ENCODE measurements at regions not wholly inside any gene's neighbourhood (a gene's known extent, or its start where the extent isn't known, plus 50 kb on each side); places are given as distances from the start of the nearest gene placed in this dataset.

- no peaks in the 10 kb centered on the region for H3K4me1 ChIP-seq (ENCODE audit: control insufficient read depth, insufficient read depth, low read length)
- no peaks in the 10 kb centered on the region for H3K9me3 ChIP-seq (ENCODE audit: control insufficient read depth, low read length)
- no peak for DNase-seq (ENCODE audit: low read depth)
- no peak overlapping the region for H3K9ac ChIP-seq (ENCODE audit: low read length)
- H3K36me3 ChIP-seq (ENCODE audit: control insufficient read depth, insufficient read depth, low read length, severe bottlenecking): no peaks in the 10 kb centered on the region
- no peaks in the 10 kb centered on the region for H3K27me3 ChIP-seq (replicated peaks; ENCODE audit: control insufficient read depth, insufficient read depth, low read length)
- no peak overlapping the region for H3K4me3 ChIP-seq (ENCODE audit: low read length)
These were observed 179.9 kb downstream of the IRS1 start for GRCh38 chr2:226619707-226620106.

- H3K4me3 ChIP-seq (ENCODE audit: low read length): no peak overlapping the region
- H3K9ac ChIP-seq (ENCODE audit: low read length): no peak overlapping the region
- no peaks in the 10 kb centered on the region for H3K27me3 ChIP-seq (replicated peaks; ENCODE audit: control insufficient read depth, insufficient read depth, low read length)
- H3K4me1 ChIP-seq (ENCODE audit: control insufficient read depth, insufficient read depth, low read length): no peaks in the 10 kb centered on the region
- no peaks in the 10 kb centered on the region for H3K9me3 ChIP-seq (ENCODE audit: control insufficient read depth, low read length)
- no peaks in the 10 kb centered on the region for H3K36me3 ChIP-seq (ENCODE audit: control insufficient read depth, insufficient read depth, low read length, severe bottlenecking)
- DNase-seq (ENCODE audit: low read depth): peak; percentile 83
These were observed 180.6 kb downstream of the IRS1 start for GRCh38 chr2:226618875-226619605.

- no peaks in the 10 kb centered on the region for H3K36me3 ChIP-seq (ENCODE audit: control insufficient read depth, insufficient read depth, low read length, severe bottlenecking)
- no peak overlapping the region for H3K9ac ChIP-seq (ENCODE audit: low read length)
- no peaks in the 10 kb centered on the region for H3K4me1 ChIP-seq (ENCODE audit: control insufficient read depth, insufficient read depth, low read length)
- H3K9me3 ChIP-seq (ENCODE audit: control insufficient read depth, low read length): no peaks in the 10 kb centered on the region
- no peak for DNase-seq (ENCODE audit: low read depth)
- H3K27me3 ChIP-seq (replicated peaks; ENCODE audit: control insufficient read depth, insufficient read depth, low read length): no peaks in the 10 kb centered on the region
- no peak overlapping the region for H3K4me3 ChIP-seq (ENCODE audit: low read length)
These were observed 181.1 kb downstream of the IRS1 start for GRCh38 chr2:226618544-226618874.

GRCh38 chr2:226615891-226616290, 183.7 kb downstream of the IRS1 start:
- no peaks in the 10 kb centered on the region for H3K36me3 ChIP-seq (ENCODE audit: control insufficient read depth, insufficient read depth, low read length, severe bottlenecking)

GRCh38 chr2:226611944-226612318, 187.7 kb downstream of the IRS1 start:
- Histone ChIP-seq H3K4me1 (ENCODE audit: control insufficient read depth, insufficient read depth, low read length) (peaks cover 4% of the 10 kb centered on the region), H3K9ac (ENCODE audit: low read length) (no peak overlapping the region), H3K4me3 (ENCODE audit: low read length) (no peak overlapping the region), H3K27me3 (replicated peaks; ENCODE audit: control insufficient read depth, insufficient read depth, low read length) (no peaks in the 10 kb centered on the region), H3K36me3 (ENCODE audit: control insufficient read depth, insufficient read depth, low read length, severe bottlenecking) (no peaks in the 10 kb centered on the region), H3K9me3 (ENCODE audit: control insufficient read depth, low read length) (no peaks in the 10 kb centered on the region)
- peak; percentile 51 for DNase-seq (ENCODE audit: low read depth)

More at GRCh38 chr2:226615891-226616290, 183.7 kb downstream of the IRS1 start:
- no peaks in the 10 kb centered on the region for H3K4me1 ChIP-seq (ENCODE audit: control insufficient read depth, insufficient read depth, low read length)
- H3K9ac ChIP-seq (ENCODE audit: low read length): no peak overlapping the region
- no peak for DNase-seq (ENCODE audit: low read depth)
- H3K27me3 ChIP-seq (replicated peaks; ENCODE audit: control insufficient read depth, insufficient read depth, low read length): no peaks in the 10 kb centered on the region
- H3K9me3 ChIP-seq (ENCODE audit: control insufficient read depth, low read length): no peaks in the 10 kb centered on the region
- H3K4me3 ChIP-seq (ENCODE audit: low read length): no peak overlapping the region

GRCh38 chr2:226611196-226611943, 188.2 kb downstream of the IRS1 start:
- H3K9me3 ChIP-seq (ENCODE audit: control insufficient read depth, low read length): no peaks in the 10 kb centered on the region
- peaks cover 4% of the 10 kb centered on the region for H3K4me1 ChIP-seq (ENCODE audit: control insufficient read depth, insufficient read depth, low read length)
- no peak for DNase-seq (ENCODE audit: low read depth)
- no peak overlapping the region for H3K9ac ChIP-seq (ENCODE audit: low read length)
- H3K27me3 ChIP-seq (replicated peaks; ENCODE audit: control insufficient read depth, insufficient read depth, low read length): no peaks in the 10 kb centered on the region
- no peaks in the 10 kb centered on the region for H3K36me3 ChIP-seq (ENCODE audit: control insufficient read depth, insufficient read depth, low read length, severe bottlenecking)
- no peak overlapping the region for H3K4me3 ChIP-seq (ENCODE audit: low read length)

GRCh38 chr2:226609366-226609765, 190.3 kb downstream of the IRS1 start:
- no peak overlapping the region for H3K4me3 ChIP-seq (ENCODE audit: low read length)
- peak; percentile 42 for DNase-seq (ENCODE audit: low read depth)
- H3K27me3 ChIP-seq (replicated peaks; ENCODE audit: control insufficient read depth, insufficient read depth, low read length): no peaks in the 10 kb centered on the region
- H3K9me3 ChIP-seq (ENCODE audit: control insufficient read depth, low read length): no peaks in the 10 kb centered on the region
- peaks cover 4% of the 10 kb centered on the region for H3K4me1 ChIP-seq (ENCODE audit: control insufficient read depth, insufficient read depth, low read length)
- no peaks in the 10 kb centered on the region for H3K36me3 ChIP-seq (ENCODE audit: control insufficient read depth, insufficient read depth, low read length, severe bottlenecking)
- H3K9ac ChIP-seq (ENCODE audit: low read length): no peak overlapping the region

GRCh38 chr2:226608451-226608850, 191.2 kb downstream of the IRS1 start:
- Histone ChIP-seq H3K4me3 (ENCODE audit: low read length) (no peak overlapping the region), H3K36me3 (ENCODE audit: control insufficient read depth, insufficient read depth, low read length, severe bottlenecking) (no peaks in the 10 kb centered on the region), H3K4me1 (ENCODE audit: control insufficient read depth, insufficient read depth, low read length) (peaks cover 4% of the 10 kb centered on the region), H3K27me3 (replicated peaks; ENCODE audit: control insufficient read depth, insufficient read depth, low read length) (no peaks in the 10 kb centered on the region), H3K9ac (ENCODE audit: low read length) (no peak overlapping the region), H3K9me3 (ENCODE audit: control insufficient read depth, low read length) (no peaks in the 10 kb centered on the region)
- DNase-seq (ENCODE audit: low read depth): no peak

GRCh38 chr2:226607379-226607778, 192.2 kb downstream of the IRS1 start:
- Histone ChIP-seq H3K27me3 (replicated peaks; ENCODE audit: control insufficient read depth, insufficient read depth, low read length) (no peaks in the 10 kb centered on the region), H3K4me1 (ENCODE audit: control insufficient read depth, insufficient read depth, low read length) (peaks cover 4% of the 10 kb centered on the region), H3K9ac (ENCODE audit: low read length) (no peak overlapping the region), H3K36me3 (ENCODE audit: control insufficient read depth, insufficient read depth, low read length, severe bottlenecking) (no peaks in the 10 kb centered on the region), H3K9me3 (ENCODE audit: control insufficient read depth, low read length) (no peaks in the 10 kb centered on the region), H3K4me3 (ENCODE audit: low read length) (no peak overlapping the region)
- DNase-seq (ENCODE audit: low read depth): no peak

- Histone ChIP-seq H3K9ac (ENCODE audit: low read length) (no peak overlapping the region), H3K36me3 (ENCODE audit: control insufficient read depth, insufficient read depth, low read length, severe bottlenecking) (no peaks in the 10 kb centered on the region), H3K4me1 (ENCODE audit: control insufficient read depth, insufficient read depth, low read length) (peaks cover 7% of the 10 kb centered on the region), H3K27me3 (replicated peaks; ENCODE audit: control insufficient read depth, insufficient read depth, low read length) (no peaks in the 10 kb centered on the region), H3K9me3 (ENCODE audit: control insufficient read depth, low read length) (no peaks in the 10 kb centered on the region), H3K4me3 (ENCODE audit: low read length) (no peak overlapping the region)
- no peak for DNase-seq (ENCODE audit: low read depth)
These were observed 194.0 kb downstream of the IRS1 start for GRCh38 chr2:226605642-226606041.

GRCh38 chr2:226603606-226604005, 196.0 kb downstream of the IRS1 start:
- Histone ChIP-seq H3K4me3 (ENCODE audit: low read length) (no peak overlapping the region), H3K9ac (ENCODE audit: low read length) (no peak overlapping the region), H3K9me3 (ENCODE audit: control insufficient read depth, low read length) (no peaks in the 10 kb centered on the region), H3K4me1 (ENCODE audit: control insufficient read depth, insufficient read depth, low read length) (peaks cover 12% of the 10 kb centered on the region), H3K36me3 (ENCODE audit: control insufficient read depth, insufficient read depth, low read length, severe bottlenecking) (no peaks in the 10 kb centered on the region), H3K27me3 (replicated peaks; ENCODE audit: control insufficient read depth, insufficient read depth, low read length) (no peaks in the 10 kb centered on the region)
- DNase-seq (ENCODE audit: low read depth): no peak
